Cerebellar cortex (tissue), 1 donor: ENCODE measurements at regions not wholly inside any gene's neighbourhood (a gene's known extent, or its start where the extent isn't known, plus 50 kb on each side); places are given as distances from the start of the nearest gene placed in this dataset.

Experiments used
- DNase-seq: peaks from one replicate; pipeline ENCODE4 v3.0.0-alpha.2; 2015; ENCODE audit warnings: low spot score

GRCh38 chr16:6576113-6576512 is 756.5 kb upstream of the RBFOX1 start:
- no peak for DNase-seq

GRCh38 chr16:6574146-6574545 is 758.5 kb upstream of the RBFOX1 start:
- no peak for DNase-seq

- DNase-seq, result peak; percentile 58
These were observed 759.1 kb upstream of the RBFOX1 start for GRCh38 chr16:6573577-6573976.

GRCh38 chr16:6571044-6571443 is 761.6 kb upstream of the RBFOX1 start:
- no peak for DNase-seq

- DNase-seq, result peak; percentile 57
These were observed 762.1 kb upstream of the RBFOX1 start for GRCh38 chr16:6570530-6570929.

GRCh38 chr16:6562986-6563385 is 769.7 kb upstream of the RBFOX1 start:
- peak; percentile 56 for DNase-seq

GRCh38 chr16:6560306-6561100 is 772.1 kb upstream of the RBFOX1 start:
- DNase-seq, result no peak

GRCh38 chr16:6558661-6559060 is 774.0 kb upstream of the RBFOX1 start:
- DNase-seq, result no peak

GRCh38 chr16:6558126-6558525 is 774.5 kb upstream of the RBFOX1 start:
- peak; percentile 33 for DNase-seq

GRCh38 chr16:6557353-6558023 is 775.2 kb upstream of the RBFOX1 start:
- no peak for DNase-seq

GRCh38 chr16:6549415-6549814 is 783.2 kb upstream of the RBFOX1 start:
- no peak for DNase-seq

- no peak for DNase-seq
These were observed 784.1 kb upstream of the RBFOX1 start for GRCh38 chr16:6548507-6548906.

- no peak for DNase-seq
These were observed 785.5 kb upstream of the RBFOX1 start for GRCh38 chr16:6547131-6547530.

GRCh38 chr16:6545329-6545728 is 787.3 kb upstream of the RBFOX1 start:
- DNase-seq, result peak; percentile 46

- DNase-seq, result no peak
These were observed 791.4 kb upstream of the RBFOX1 start for GRCh38 chr16:6541267-6541666.

- no peak for DNase-seq
These were observed 796.2 kb upstream of the RBFOX1 start for GRCh38 chr16:6536411-6536810.

GRCh38 chr16:6531067-6531466 is 801.6 kb upstream of the RBFOX1 start:
- no peak for DNase-seq

- DNase-seq, result no peak
These were observed 804.4 kb upstream of the RBFOX1 start for GRCh38 chr16:6528217-6528616.

- no peak for DNase-seq
These were observed 805.0 kb upstream of the RBFOX1 start for GRCh38 chr16:6527646-6528045.

GRCh38 chr16:6524501-6524900 is 808.1 kb upstream of the RBFOX1 start:
- no peak for DNase-seq

GRCh38 chr16:6517020-6517720 is 815.5 kb upstream of the RBFOX1 start:
- DNase-seq, result no peak

- DNase-seq, result no peak
These were observed 820.1 kb upstream of the RBFOX1 start for GRCh38 chr16:6512512-6512911.

- DNase-seq, result peak; percentile 67
These were observed 822.4 kb upstream of the RBFOX1 start for GRCh38 chr16:6510261-6510660.
